GM10266 (cell line): ENCODE measurements at regions not wholly inside any gene's neighbourhood (a gene's known extent, or its start where the extent isn't known, plus 50 kb on each side); places are given as distances from the start of the nearest gene placed in this dataset.

Experiments
- DNase-seq: peaks from one replicate; pipeline ENCODE4 v3.0.0; 2012; ENCODE audit errors: extremely low spot score
- TF ChIP-seq, protein P1 (sequence below): IDR thresholded peaks from 2 replicates; pipeline ENCODE4 v1.5.1; 2012; ENCODE audit warnings: mild to moderate bottlenecking, low read depth; ENCODE audit not compliant: control insufficient read depth, insufficient read depth; ENCODE audit errors: missing control alignments

- no peak for DNase-seq
- TF ChIP-seq, protein P1, sequence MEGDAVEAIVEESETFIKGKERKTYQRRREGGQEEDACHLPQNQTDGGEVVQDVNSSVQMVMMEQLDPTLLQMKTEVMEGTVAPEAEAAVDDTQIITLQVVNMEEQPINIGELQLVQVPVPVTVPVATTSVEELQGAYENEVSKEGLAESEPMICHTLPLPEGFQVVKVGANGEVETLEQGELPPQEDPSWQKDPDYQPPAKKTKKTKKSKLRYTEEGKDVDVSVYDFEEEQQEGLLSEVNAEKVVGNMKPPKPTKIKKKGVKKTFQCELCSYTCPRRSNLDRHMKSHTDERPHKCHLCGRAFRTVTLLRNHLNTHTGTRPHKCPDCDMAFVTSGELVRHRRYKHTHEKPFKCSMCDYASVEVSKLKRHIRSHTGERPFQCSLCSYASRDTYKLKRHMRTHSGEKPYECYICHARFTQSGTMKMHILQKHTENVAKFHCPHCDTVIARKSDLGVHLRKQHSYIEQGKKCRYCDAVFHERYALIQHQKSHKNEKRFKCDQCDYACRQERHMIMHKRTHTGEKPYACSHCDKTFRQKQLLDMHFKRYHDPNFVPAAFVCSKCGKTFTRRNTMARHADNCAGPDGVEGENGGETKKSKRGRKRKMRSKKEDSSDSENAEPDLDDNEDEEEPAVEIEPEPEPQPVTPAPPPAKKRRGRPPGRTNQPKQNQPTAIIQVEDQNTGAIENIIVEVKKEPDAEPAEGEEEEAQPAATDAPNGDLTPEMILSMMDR, result no peak
These were observed 228.8 kb downstream of the CDH11 start for GRCh38 chr16:64892835-64893785.

- TF ChIP-seq, protein P1, result no peak
- DNase-seq, result no peak
These were observed 232.4 kb downstream of the CDH11 start for GRCh38 chr16:64889446-64889845.

DNA sequence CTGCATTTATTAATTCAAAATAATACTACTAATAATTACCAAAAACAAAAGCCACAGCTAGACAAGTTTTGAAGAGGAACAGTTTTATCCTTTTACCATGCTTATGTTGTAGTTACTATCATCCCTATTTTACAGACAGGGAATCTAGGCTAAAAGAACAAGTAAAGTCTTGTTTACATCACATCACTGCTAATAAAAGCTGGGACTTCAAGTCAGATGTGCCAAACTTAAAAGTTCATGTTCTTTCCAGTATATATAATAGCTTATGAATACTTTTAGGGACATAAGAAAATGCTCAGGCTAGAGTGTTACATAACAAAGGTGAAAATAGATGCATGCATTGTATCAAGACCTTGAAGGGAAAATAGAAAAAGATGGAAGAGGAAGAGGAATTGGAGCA, 234.2 kb downstream of the CDH11 start:
- DNase-seq, result no peak
- TF ChIP-seq, protein P1, result no peak

GRCh38 chr16:64882078-64882784, 239.6 kb downstream of the CDH11 start:
- TF ChIP-seq, protein P1, result no peak
- no peak for DNase-seq

DNA sequence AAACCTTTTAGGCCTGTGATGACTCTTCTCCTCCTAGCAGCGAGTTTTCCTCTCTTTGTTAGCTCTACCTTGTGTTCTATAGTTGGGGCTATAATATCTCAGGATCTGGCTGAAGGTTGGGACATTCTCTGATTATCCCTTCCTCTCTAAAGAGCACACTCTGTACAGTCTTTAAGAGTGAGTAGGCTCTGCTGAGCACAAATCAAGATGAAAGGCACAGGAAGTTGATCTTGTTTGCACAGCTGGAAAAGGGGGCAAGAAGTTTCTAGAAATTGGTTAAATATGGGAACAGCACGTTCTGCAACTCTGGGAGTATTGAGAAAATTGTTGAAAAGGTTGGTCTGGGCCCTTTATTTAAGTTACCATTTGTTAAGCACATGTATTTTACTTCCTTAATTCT, 240.9 kb downstream of the CDH11 start:
- DNase-seq, result no peak
- TF ChIP-seq, protein P1, result no peak

- no peak for DNase-seq
- TF ChIP-seq, protein P1, result no peak
These were observed 241.9 kb downstream of the CDH11 start for GRCh38 chr16:64880006-64880405.

- TF ChIP-seq, protein P1, result no peak
These were observed 242.9 kb downstream of the CDH11 start for GRCh38 chr16:64878940-64879339.

More at GRCh38 chr16:64878940-64879339, 242.9 kb downstream of the CDH11 start:
- DNase-seq, result no peak
